OCI-LY3 (cell line): ENCODE measurements at regions not wholly inside any gene's neighbourhood (a gene's known extent, or its start where the extent isn't known, plus 50 kb on each side); places are given as distances from the start of the nearest gene placed in this dataset.

Source experiments
- EZH2phosphoT487 ChIP-seq: fragments of 200-600 bp; shearing (Covaris generic); IDR thresholded peaks from 2 replicates; pipeline ENCODE4 v1.6.1; 2018; ENCODE audit warnings: antibody characterized with exemption, mixed run types, low read depth
- TF ChIP-seq, protein P1 (sequence below): fragments of 200-600, 300-600 bp; sonication (generic); IDR thresholded peaks from 2 replicates; pipeline ENCODE4 v1.5.1; 2014; ENCODE audit warnings: antibody characterized with exemption, low read length, low read depth

- TF ChIP-seq, protein P1, sequence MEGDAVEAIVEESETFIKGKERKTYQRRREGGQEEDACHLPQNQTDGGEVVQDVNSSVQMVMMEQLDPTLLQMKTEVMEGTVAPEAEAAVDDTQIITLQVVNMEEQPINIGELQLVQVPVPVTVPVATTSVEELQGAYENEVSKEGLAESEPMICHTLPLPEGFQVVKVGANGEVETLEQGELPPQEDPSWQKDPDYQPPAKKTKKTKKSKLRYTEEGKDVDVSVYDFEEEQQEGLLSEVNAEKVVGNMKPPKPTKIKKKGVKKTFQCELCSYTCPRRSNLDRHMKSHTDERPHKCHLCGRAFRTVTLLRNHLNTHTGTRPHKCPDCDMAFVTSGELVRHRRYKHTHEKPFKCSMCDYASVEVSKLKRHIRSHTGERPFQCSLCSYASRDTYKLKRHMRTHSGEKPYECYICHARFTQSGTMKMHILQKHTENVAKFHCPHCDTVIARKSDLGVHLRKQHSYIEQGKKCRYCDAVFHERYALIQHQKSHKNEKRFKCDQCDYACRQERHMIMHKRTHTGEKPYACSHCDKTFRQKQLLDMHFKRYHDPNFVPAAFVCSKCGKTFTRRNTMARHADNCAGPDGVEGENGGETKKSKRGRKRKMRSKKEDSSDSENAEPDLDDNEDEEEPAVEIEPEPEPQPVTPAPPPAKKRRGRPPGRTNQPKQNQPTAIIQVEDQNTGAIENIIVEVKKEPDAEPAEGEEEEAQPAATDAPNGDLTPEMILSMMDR = no peak
- no peak for TF ChIP-seq EZH2phosphoT487
Observed at GRCh38 chr18:34592961-34593382, 117.1 kb upstream of the DTNA start.
